HPDE6-E6E7 (cell line): ENCODE measurements at regions not wholly inside any gene's neighbourhood (a gene's known extent, or its start where the extent isn't known, plus 50 kb on each side); places are given as distances from the start of the nearest gene placed in this dataset.

Experiments
- DNase-seq: peaks from one replicate; pipeline ENCODE4 v3.0.0; 2011; ENCODE audit warnings: missing footprints; ENCODE audit errors: extremely low spot score

- peak; percentile 28 for DNase-seq
Measured at GRCh38 chr6:2503816-2504494, 246.8 kb downstream of the MYLK4 start.

- no peak for DNase-seq
Measured at GRCh38 chr6:2502998-2503674, 247.6 kb downstream of the MYLK4 start.

- DNase-seq: no peak
Measured at GRCh38 chr6:2502096-2502997, 248.4 kb downstream of the MYLK4 start.

- DNase-seq: peak; percentile 65
Measured at GRCh38 chr6:2497922-2498623, 252.6 kb downstream of the MYLK4 start.

- DNase-seq: no peak
Measured at GRCh38 chr6:2496291-2496690, 250.9 kb upstream of the GMDS start.

- no peak for DNase-seq
Measured at GRCh38 chr6:2492686-2493523, 247.5 kb upstream of the GMDS start.

- DNase-seq: no peak
Measured at GRCh38 chr6:2491137-2491536, 245.7 kb upstream of the GMDS start.

GRCh38 chr6:2488578-2488977 lies 243.2 kb upstream of the GMDS start:
- DNase-seq: no peak

- DNase-seq: no peak
Measured at GRCh38 chr6:2485116-2485515, 239.7 kb upstream of the GMDS start.

GRCh38 chr6:2482773-2483172 lies 237.4 kb upstream of the GMDS start:
- no peak for DNase-seq

- DNase-seq: no peak
Measured at GRCh38 chr6:2481307-2481706, 235.9 kb upstream of the GMDS start.

- DNase-seq: no peak
Measured at GRCh38 chr6:2480267-2480966, 235.0 kb upstream of the GMDS start.

- DNase-seq: no peak
Measured at GRCh38 chr6:2478200-2478599, 232.8 kb upstream of the GMDS start.

- DNase-seq: no peak
Measured at GRCh38 chr6:2477666-2478065, 232.3 kb upstream of the GMDS start.

- no peak for DNase-seq
Measured at GRCh38 chr6:2477250-2477649, 231.8 kb upstream of the GMDS start.

- peak; percentile 71 for DNase-seq
Measured at GRCh38 chr6:2476376-2476775, 231.0 kb upstream of the GMDS start.

GRCh38 chr6:2471472-2471871 lies 226.1 kb upstream of the GMDS start:
- DNase-seq: no peak

GRCh38 chr6:2469428-2469827 lies 224.0 kb upstream of the GMDS start:
- DNase-seq: no peak

GRCh38 chr6:2468601-2468955 lies 223.2 kb upstream of the GMDS start:
- DNase-seq: no peak

GRCh38 chr6:2467929-2468600 lies 222.7 kb upstream of the GMDS start:
- no peak for DNase-seq
